Epithelial cell of esophagus (primary cell): ENCODE measurements at regions not wholly inside any gene's neighbourhood (a gene's known extent, or its start where the extent isn't known, plus 50 kb on each side); places are given as distances from the start of the nearest gene placed in this dataset.

Source experiments
- DNase-seq: peaks from one replicate; pipeline ENCODE4 v3.0.0; 2010; ENCODE audit warnings: low read depth
- H3K4me3 ChIP-seq: 2 replicates; pipeline ENCODE4 v1.5.1; 2011; ENCODE audit warnings: mild to moderate bottlenecking, low read length, control low read depth
- CTCF ChIP-seq: IDR thresholded peaks from 2 replicates; pipeline ENCODE4 v1.5.1; 2011; ENCODE audit warnings: low read depth, mild to moderate bottlenecking, low read length, control low read depth, inconsistent platforms; ENCODE audit not compliant: insufficient read depth; ENCODE audit errors: missing control alignments

DNA sequence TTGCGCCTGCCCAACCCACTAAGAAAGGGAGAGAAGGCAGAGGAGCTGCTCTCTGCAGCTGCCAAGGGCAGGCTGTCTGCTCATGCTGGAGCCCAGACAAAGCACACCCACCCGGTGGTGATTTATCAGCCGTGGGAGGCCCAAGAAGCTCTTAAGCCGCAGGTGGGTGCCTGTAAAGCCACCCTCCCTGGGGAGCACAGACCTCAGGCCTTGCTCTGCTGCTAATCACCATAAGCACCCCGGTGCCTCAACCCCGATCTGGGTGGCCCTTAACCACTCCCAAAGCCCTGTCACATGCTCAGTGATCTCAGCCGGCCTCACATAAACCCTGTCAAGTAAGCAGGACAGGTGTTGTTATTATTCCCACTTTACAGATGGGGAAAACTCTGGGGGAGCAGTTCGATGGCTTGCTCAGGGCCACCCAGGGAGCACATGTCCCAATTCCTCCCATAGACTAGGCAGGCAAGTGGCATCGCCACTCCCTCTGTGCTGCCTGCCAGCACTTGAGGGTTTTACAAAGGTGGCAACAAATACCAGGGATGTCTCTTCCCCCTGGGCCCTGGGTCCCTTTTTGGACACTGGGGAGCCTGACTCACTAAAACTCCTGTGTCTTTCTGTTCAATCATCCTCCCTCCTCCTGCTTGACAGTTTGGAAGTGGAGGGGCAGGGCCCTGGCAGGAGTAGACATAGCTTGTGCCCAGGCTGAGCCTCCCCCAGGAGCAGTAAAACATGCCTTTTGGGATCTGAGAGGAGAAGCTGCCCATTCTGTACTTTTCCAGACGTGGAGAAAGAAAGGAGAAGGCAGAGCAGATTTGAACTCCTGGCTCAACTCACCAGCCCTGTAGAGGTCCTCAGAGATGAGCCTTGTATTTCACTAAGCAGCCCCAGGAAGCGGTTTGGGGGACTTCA lies 299.3 kb downstream of the SOX9 start:
- TF ChIP-seq CTCF = no peak
- no peak overlapping the region for H3K4me3 ChIP-seq
- DNase-seq = no peak

DNA sequence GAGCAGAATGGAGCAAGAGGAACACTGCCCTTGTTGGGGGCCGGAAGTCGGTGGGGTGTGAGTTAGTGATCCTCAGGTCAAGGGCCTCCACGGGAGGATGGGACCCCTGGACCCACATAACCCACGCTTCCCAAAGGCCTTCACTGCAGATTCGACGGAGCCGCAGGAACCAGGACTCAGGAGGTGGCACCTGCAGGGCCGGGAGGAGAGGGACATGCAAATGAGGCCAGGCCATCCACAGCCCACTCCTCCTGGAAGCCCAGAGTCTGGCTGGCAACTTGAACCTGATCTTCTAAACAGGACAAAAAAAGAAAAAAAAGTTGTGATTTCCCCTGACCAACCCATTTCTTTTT lies 299.9 kb downstream of the SOX9 start:
- TF ChIP-seq CTCF = no peak
- H3K4me3 ChIP-seq = no peak overlapping the region
- no peak for DNase-seq

GRCh38 chr17:72421128-72422092 lies 300.6 kb downstream of the SOX9 start:
- peak; percentile 98 for DNase-seq
- no peak overlapping the region for H3K4me3 ChIP-seq
- TF ChIP-seq CTCF = no peak

DNA sequence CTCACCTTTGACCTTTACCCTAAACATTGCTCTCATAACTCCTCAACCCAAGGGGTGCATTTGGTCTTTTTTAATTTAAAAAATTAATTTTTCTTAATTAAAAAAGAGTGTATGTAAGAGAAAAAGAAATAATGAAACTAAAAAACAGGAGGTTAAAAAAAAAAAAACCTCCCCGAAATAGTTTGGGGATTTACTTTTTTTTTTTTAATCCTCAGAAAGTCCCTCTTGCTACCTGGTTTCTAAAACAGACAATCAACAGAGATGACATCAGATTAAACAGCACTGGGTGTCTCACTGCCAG lies 301.3 kb downstream of the SOX9 start:
- TF ChIP-seq CTCF = no peak
- no peak for DNase-seq
- no peak overlapping the region for H3K4me3 ChIP-seq

DNA sequence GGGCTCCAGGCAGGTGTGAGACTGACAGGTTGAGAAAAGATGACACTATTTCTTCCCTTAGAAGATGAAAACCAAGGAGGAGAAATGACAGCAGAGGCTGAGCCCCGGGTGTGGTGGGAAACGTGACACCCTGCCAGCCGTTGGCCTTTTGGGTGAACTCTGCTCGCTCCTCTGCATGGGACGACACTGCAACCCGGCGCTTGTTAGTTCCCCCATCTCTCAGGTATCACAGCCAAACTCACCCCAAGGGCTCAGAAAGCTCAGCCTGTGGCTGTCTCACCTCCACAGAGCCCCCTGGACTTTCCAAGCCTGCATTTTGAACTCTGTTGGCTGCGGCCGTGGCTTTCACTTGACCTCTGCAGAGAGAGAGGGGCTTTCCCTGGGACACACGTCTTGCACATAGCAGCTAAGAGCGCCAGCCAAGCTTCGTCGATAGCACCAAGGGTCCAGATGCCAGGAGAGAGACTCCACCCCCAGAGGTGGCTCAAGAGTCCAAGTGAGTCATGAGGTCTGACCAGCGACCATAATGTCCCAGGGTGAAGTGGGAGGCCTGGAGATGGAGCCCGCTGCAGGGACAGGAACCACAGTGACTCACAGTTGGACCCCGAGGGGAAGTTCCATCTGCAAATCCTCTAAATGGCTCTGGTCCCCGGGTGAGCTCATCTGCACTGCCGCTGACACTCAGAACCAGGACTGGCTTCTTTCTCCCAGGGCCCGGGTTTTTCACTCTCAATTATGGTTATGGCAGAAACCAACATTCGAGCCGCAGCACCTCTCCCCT lies 301.9 kb downstream of the SOX9 start:
- TF ChIP-seq CTCF = no peak
- peak; percentile 63 for DNase-seq
- no peak overlapping the region for H3K4me3 ChIP-seq

DNA sequence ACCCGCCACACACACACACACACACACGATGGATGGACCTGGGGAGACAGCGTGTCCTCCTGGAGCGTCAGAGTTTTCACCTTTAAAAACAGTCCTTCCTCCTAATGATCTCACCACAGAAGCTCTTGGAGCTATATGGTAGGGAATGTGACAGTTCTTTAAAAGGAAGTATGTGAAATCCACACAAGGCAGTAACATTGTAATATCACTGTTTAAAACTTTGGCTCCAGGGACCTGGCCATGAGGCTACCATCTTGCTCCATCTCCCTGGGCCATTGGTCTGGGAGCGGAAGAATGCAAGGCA lies 302.4 kb downstream of the SOX9 start:
- TF ChIP-seq CTCF = no peak

More for the DNA sequence above, 302.4 kb downstream of the SOX9 start:
- DNase-seq = no peak
- no peak overlapping the region for H3K4me3 ChIP-seq
